H1 (cell line): ENCODE measurements at regions not wholly inside any gene's neighbourhood (a gene's known extent, or its start where the extent isn't known, plus 50 kb on each side); places are given as distances from the start of the nearest gene placed in this dataset.

ENCODE experiments used
- CTCF ChIA-PET: fragments of 300-600 bp; sonication (Branson Sonifier 250); formaldehyde crosslinking; loops from one replicate; lab custom pipeline; 2021; ENCODE audit not compliant: partially characterized antibody; lab: Charles Lee
- POLR2A ChIA-PET: fragments of 300-600 bp; sonication (Branson Sonifier 250); formaldehyde crosslinking; loops from one replicate; lab custom pipeline; 2021; ENCODE audit warnings: inconsistent platforms; ENCODE audit not compliant: partially characterized antibody; lab: Charles Lee
- DNase-seq, 2 experiments: peaks; one replicate each; pipeline versions ENCODE4 v3.0.0 to v3.0.0-alpha.2; 2010 to 2022; ENCODE audit warnings: low spot score in 2 of 2, low read depth in 1 of 2, mixed read lengths in 1 of 2
- FAIRE-seq: peaks from 2 replicates; lab custom pipeline; 2011; peaks lifted over from hg19 to GRCh38; lab: Jason Lieb, UNC
- H2AFZ ChIP-seq: 2 replicates; pipeline ENCODE4 v1.8.1; 2012; ENCODE audit warnings: low read length, inconsistent platforms
- H2AK5ac ChIP-seq: 2 replicates; pipeline ENCODE4 v1.6.1; 2013; ENCODE audit warnings: low read depth, low read length
- H2BK120ac ChIP-seq: replicated peaks from 2 replicates; pipeline ENCODE3; 2013; ENCODE audit warnings: low read depth, low read length, inconsistent platforms
- H2BK12ac ChIP-seq: 2 replicates; pipeline ENCODE4 v1.6.1; 2013; ENCODE audit warnings: low read depth, low read length
- H2BK15ac ChIP-seq: 2 replicates; pipeline ENCODE4 v1.6.1; 2013; ENCODE audit warnings: low read length
- H2BK20ac ChIP-seq: 2 replicates; pipeline ENCODE4 v1.6.1; 2013; ENCODE audit warnings: low read length
- H2BK5ac ChIP-seq: 2 replicates; pipeline ENCODE4 v1.6.1; 2013; ENCODE audit warnings: low read depth, low read length
- H3K14ac ChIP-seq: 2 replicates; pipeline ENCODE4 v1.6.1; 2013; ENCODE audit warnings: inconsistent platforms; ENCODE audit not compliant: insufficient read length
- H3K18ac ChIP-seq: 2 replicates; pipeline ENCODE4 v1.6.1; 2013; ENCODE audit warnings: low read length; ENCODE audit errors: extremely low read depth
- H3K23ac ChIP-seq: 2 replicates; pipeline ENCODE4 v1.6.1; 2013; ENCODE audit warnings: inconsistent platforms; ENCODE audit not compliant: insufficient read length
- H3K23me2 ChIP-seq: 2 replicates; pipeline ENCODE4 v1.6.1; 2013; ENCODE audit warnings: low read depth, low read length
- H3K27ac ChIP-seq: 2 replicates; pipeline ENCODE4 v1.6.1; 2011; ENCODE audit warnings: low read depth, low read length, inconsistent platforms
- H3K27me3 ChIP-seq, 4 experiments: replicated peaks in 1 of 4; 1 replicate in 1 of 4; 2 replicates in 3 of 4; pipeline versions ENCODE4 v1.6.1 to v1.8.1; 2011 to 2013; ENCODE audit warnings: low read length in 3 of 4, mild to moderate bottlenecking in 3 of 4, inconsistent platforms in 2 of 4, mixed read lengths in 2 of 4, moderate library complexity in 1 of 4; ENCODE audit not compliant: control insufficient read depth in 3 of 4, insufficient read depth in 3 of 4; ENCODE audit errors: extremely low read depth in 1 of 4
- H3K36me3 ChIP-seq, 4 experiments: 2 replicates each; pipeline versions ENCODE4 v1.6.1 to v1.8.1; 2011 to 2013; ENCODE audit warnings: mild to moderate bottlenecking in 4 of 4, low read length in 3 of 4, moderate library complexity in 2 of 4, control low read depth in 1 of 4, inconsistent platforms in 1 of 4; ENCODE audit not compliant: insufficient read depth in 4 of 4, control insufficient read depth in 2 of 4
- H3K4ac ChIP-seq: replicated peaks from 2 replicates; pipeline ENCODE3; 2013; ENCODE audit warnings: low read length, low read depth, mixed read lengths, inconsistent platforms; ENCODE audit not compliant: insufficient read length
- H3K4me1 ChIP-seq, 4 experiments: replicated peaks in 1 of 4; 1 replicate in 1 of 4; 2 replicates in 3 of 4; pipeline versions ENCODE4 v1.6.1 to v1.8.1; 2011 to 2013; ENCODE audit warnings: low read length in 3 of 4, inconsistent platforms in 2 of 4, mixed read lengths in 1 of 4; ENCODE audit not compliant: insufficient read depth in 4 of 4, control insufficient read depth in 3 of 4
- H3K4me2 ChIP-seq, 2 experiments: 2 replicates each; pipeline versions ENCODE4 v1.6.1 to v1.8.1; 2011 to 2013; ENCODE audit warnings: low read depth in 2 of 2, low read length in 2 of 2, control low read depth in 1 of 2, inconsistent platforms in 1 of 2, mild to moderate bottlenecking in 1 of 2; ENCODE audit not compliant: insufficient read depth in 1 of 2
- H3K4me3 ChIP-seq, 4 experiments: fragments of 200-600, 300-600 bp in 1 of 4; sonication (generic), shearing (Covaris generic), sonication (Bioruptor Twin) in 1 of 4; 2 replicates each; pipeline versions ENCODE4 v1.5.1 to v1.8.1; 2011 to 2016; ENCODE audit warnings: low read length in 4 of 4, low read depth in 3 of 4, control low read depth in 2 of 4, inconsistent platforms in 2 of 4, mild to moderate bottlenecking in 2 of 4, mixed read lengths in 1 of 4, moderate library complexity in 1 of 4; ENCODE audit not compliant: insufficient read depth in 2 of 4; ENCODE audit errors: extremely low read depth in 1 of 4
- H3K56ac ChIP-seq: replicated peaks from 2 replicates; pipeline ENCODE3; 2013; ENCODE audit warnings: low read depth, mild to moderate bottlenecking, mixed read lengths, low read length, inconsistent platforms; ENCODE audit not compliant: insufficient read length
- H3K79me1 ChIP-seq: 2 replicates; pipeline ENCODE4 v1.6.1; 2013; ENCODE audit warnings: low read depth, low read length, control low read depth
- H3K79me2 ChIP-seq, 2 experiments: 2 replicates each; pipeline versions ENCODE4 v1.6.1 to v1.8.1; 2012 to 2013; ENCODE audit warnings: low read length in 2 of 2, mild to moderate bottlenecking in 2 of 2, inconsistent platforms in 1 of 2; ENCODE audit not compliant: insufficient read depth in 2 of 2, control insufficient read depth in 1 of 2
- H3K9ac ChIP-seq, 4 experiments: replicated peaks in 1 of 4; 1 replicate in 1 of 4; 2 replicates in 3 of 4; pipeline versions ENCODE4 v1.6.1 to v1.8.1; 2011 to 2013; ENCODE audit warnings: low read depth in 3 of 4, low read length in 3 of 4, control low read depth in 2 of 4, mild to moderate bottlenecking in 2 of 4, moderate library complexity in 2 of 4, inconsistent platforms in 1 of 4; ENCODE audit errors: extremely low read depth in 1 of 4
- H3K9me3 ChIP-seq, 2 experiments: 2 replicates each; pipeline versions ENCODE4 v1.6.1 to v1.8.1; 2012 to 2013; ENCODE audit warnings: mild to moderate bottlenecking in 2 of 2, moderate library complexity in 2 of 2, control low read depth in 1 of 2, inconsistent platforms in 1 of 2, low read depth in 1 of 2, low read length in 1 of 2, mixed read lengths in 1 of 2; ENCODE audit not compliant: insufficient read depth in 2 of 2
- H4K20me1 ChIP-seq, 2 experiments: replicated peaks in 1 of 2; 2 replicates each; pipeline versions ENCODE3 to v1.8.1; 2011 to 2013; ENCODE audit warnings: inconsistent platforms in 2 of 2, low read length in 2 of 2, mild to moderate bottlenecking in 1 of 2; ENCODE audit not compliant: insufficient read depth in 2 of 2, control insufficient read depth in 1 of 2
- H4K5ac ChIP-seq: 2 replicates; pipeline ENCODE4 v1.6.1; 2013; ENCODE audit warnings: low read length, low read depth, mixed read lengths, inconsistent platforms; ENCODE audit not compliant: insufficient read length
- H4K8ac ChIP-seq: 2 replicates; pipeline ENCODE4 v1.8.0; 2013; ENCODE audit warnings: mild to moderate bottlenecking, moderate library complexity, low read length, inconsistent platforms; ENCODE audit not compliant: insufficient read depth; ENCODE audit errors: extremely low read depth
- H4K91ac ChIP-seq: replicated peaks from 2 replicates; pipeline ENCODE3; 2013; ENCODE audit warnings: low read length, mixed read lengths, inconsistent platforms; ENCODE audit not compliant: insufficient read length
- ASH2L ChIP-seq: fragments of 200-600, 300-600 bp; sonication (generic); IDR thresholded peaks from one replicate; pipeline ENCODE4 v1.7.1; 2017; ENCODE audit warnings: low read length
- BACH1 ChIP-seq: IDR thresholded peaks from 2 replicates; pipeline ENCODE4 v1.6.1; 2012; ENCODE audit warnings: low read length, improper control_type of control experiment
- EGR1 ChIP-seq: IDR thresholded peaks from 2 replicates; pipeline ENCODE4 v1.6.1; 2011; ENCODE audit warnings: low read depth, low read length, borderline replicate concordance
- EP300 ChIP-seq, 2 experiments: IDR thresholded peaks; 1 replicate in 1 of 2; 2 replicates in 1 of 2; pipeline ENCODE4 v1.6.1; 2011 to 2012; ENCODE audit warnings: low read depth in 2 of 2, low read length in 2 of 2, mild to moderate bottlenecking in 2 of 2, borderline replicate concordance in 1 of 2, inconsistent platforms in 1 of 2, moderate library complexity in 1 of 2
- EZH2 ChIP-seq: fragments of 200-600 bp; sonication (generic); IDR thresholded peaks from 2 replicates; pipeline ENCODE4 v1.7.1; 2012; ENCODE audit warnings: low read depth, mild to moderate bottlenecking, moderate library complexity, low read length, inconsistent platforms; ENCODE audit not compliant: severe bottlenecking
- FOSL1 ChIP-seq: IDR thresholded peaks from 2 replicates; pipeline ENCODE4 v1.6.1; 2011; ENCODE audit warnings: mild to moderate bottlenecking, low read depth, low read length, moderate library complexity; ENCODE audit not compliant: insufficient read depth
- GABPA ChIP-seq: IDR thresholded peaks from 2 replicates; pipeline ENCODE4 v1.6.1; 2011; ENCODE audit warnings: mild to moderate bottlenecking, low read length, moderate library complexity, borderline replicate concordance; ENCODE audit not compliant: insufficient read depth
- HDAC2 ChIP-seq, 2 experiments: fragments of 300-600 bp in 1 of 2; sonication (generic) in 1 of 2; IDR thresholded peaks; 2 replicates each; pipeline ENCODE4 v1.6.1; 2011 to 2012; ENCODE audit warnings: low read depth in 2 of 2, low read length in 2 of 2, mild to moderate bottlenecking in 2 of 2, moderate library complexity in 2 of 2, borderline replicate concordance in 1 of 2, inconsistent platforms in 1 of 2
- POLR2AphosphoS5 ChIP-seq: IDR thresholded peaks from 2 replicates; pipeline ENCODE4 v1.6.1; 2011; ENCODE audit warnings: low read depth, low read length
- POU5F1 ChIP-seq: IDR thresholded peaks from 2 replicates; pipeline ENCODE4 v1.6.1; 2011; ENCODE audit warnings: low read depth, mild to moderate bottlenecking, low read length, moderate library complexity
- TAF7 ChIP-seq: optimal IDR thresholded peaks from 2 replicates; pipeline ENCODE3; 2011; ENCODE audit warnings: low read depth, mild to moderate bottlenecking, inconsistent platforms, low read length, moderate library complexity, borderline replicate concordance
- WGBS, 2 experiments: shearing (Covaris generic) in 1 of 2; methylation state at CpG; one replicate each; pipeline versions ENCODE4 v1.1.6 to v1.1.7; 2013 to 2015; ENCODE audit warnings: low lambda C conversion rate in 2 of 2, mixed read lengths in 2 of 2, inconsistent platforms in 1 of 2, low coverage in 1 of 2, missing lambda C conversion rate in 1 of 2; ENCODE audit not compliant: insufficient replicate concordance in 2 of 2, insufficient coverage in 1 of 2, insufficient read length in 1 of 2; ENCODE audit errors: extremely low coverage in 1 of 2, missing lambda C conversion rate in 1 of 2; 5-methylcytosine and 5-hydroxymethylcytosine counted together
- TF ChIP-seq, protein P1 (sequence below): IDR thresholded peaks from 2 replicates; pipeline ENCODE4 v1.6.1; 2012; ENCODE audit warnings: inconsistent platforms
- TF ChIP-seq, protein P2 (sequence below): IDR thresholded peaks from 2 replicates; pipeline ENCODE4 v1.6.1; 2012; ENCODE audit warnings: inconsistent platforms

DNA sequence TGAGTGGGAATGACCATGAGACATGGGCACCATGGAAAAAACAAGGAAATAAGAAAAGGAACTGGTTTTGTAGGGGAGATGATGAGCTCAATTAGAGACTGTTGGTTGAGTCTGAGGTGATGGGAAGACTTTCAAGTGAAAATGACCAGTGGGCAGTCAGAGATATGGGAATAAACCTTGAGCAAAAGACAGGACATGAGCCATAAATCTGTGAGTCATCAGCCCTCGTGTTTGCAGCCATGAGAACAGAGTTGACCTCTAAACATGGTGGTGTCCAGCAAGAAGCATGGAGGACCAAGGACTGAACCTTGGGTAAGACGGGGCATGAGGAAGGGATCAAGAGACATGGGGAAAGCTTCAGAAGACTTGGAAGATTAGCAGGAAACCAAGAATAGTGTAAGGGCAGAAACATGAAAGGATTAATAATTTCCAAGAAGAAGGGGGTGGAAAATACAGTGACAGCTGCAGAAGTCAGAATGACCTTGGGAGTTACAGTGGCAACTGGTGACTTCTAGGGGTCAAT is 280.6 kb upstream of the PRDM1 start:
- no peak for FAIRE-seq
- no peak overlapping the region for H3K14ac ChIP-seq

More for the DNA sequence above, 280.6 kb upstream of the PRDM1 start:
- CTCF ChIA-PET: no interaction called here
- no peaks in the 10 kb centered on the region for H3K36me3 ChIP-seq
- H4K91ac ChIP-seq: no peak overlapping the region
- H3K9me3 ChIP-seq: no peaks in the 10 kb centered on the region
- no peak overlapping the region for H2BK120ac ChIP-seq
- H3K18ac ChIP-seq: no peak overlapping the region
- H3K56ac ChIP-seq: no peak overlapping the region
- no peaks in the 10 kb centered on the region; a peak in 1 of 7 replicates for H3K4me1 ChIP-seq
- no peaks in the 10 kb centered on the region for H4K20me1 ChIP-seq
- no peak overlapping the region for H3K9ac ChIP-seq
- TF ChIP-seq TAF7: no peak
- TF ChIP-seq EP300 (IDR thresholded peaks at IDR 0.05; ENCODE audit: borderline replicate concordance in 1 of 2, low read depth in 2 of 2, low read length in 2 of 2): no peak
- TF ChIP-seq POLR2AphosphoS5: no peak
- no peak for TF ChIP-seq HDAC2 (IDR thresholded peaks at IDR 0.05; ENCODE audit: borderline replicate concordance in 1 of 2, low read depth in 2 of 2, low read length in 2 of 2)
- TF ChIP-seq POU5F1: no peak
- TF ChIP-seq, protein P1, sequence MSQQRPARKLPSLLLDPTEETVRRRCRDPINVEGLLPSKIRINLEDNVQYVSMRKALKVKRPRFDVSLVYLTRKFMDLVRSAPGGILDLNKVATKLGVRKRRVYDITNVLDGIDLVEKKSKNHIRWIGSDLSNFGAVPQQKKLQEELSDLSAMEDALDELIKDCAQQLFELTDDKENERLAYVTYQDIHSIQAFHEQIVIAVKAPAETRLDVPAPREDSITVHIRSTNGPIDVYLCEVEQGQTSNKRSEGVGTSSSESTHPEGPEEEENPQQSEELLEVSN: no peak
- TF ChIP-seq EZH2: no peak
- TF ChIP-seq ASH2L: no peak
- TF ChIP-seq, protein P2, sequence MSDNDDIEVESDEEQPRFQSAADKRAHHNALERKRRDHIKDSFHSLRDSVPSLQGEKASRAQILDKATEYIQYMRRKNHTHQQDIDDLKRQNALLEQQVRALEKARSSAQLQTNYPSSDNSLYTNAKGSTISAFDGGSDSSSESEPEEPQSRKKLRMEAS: no peak
- no peak for TF ChIP-seq GABPA
- no peak for TF ChIP-seq FOSL1
- TF ChIP-seq EGR1: no peak
- no peak for TF ChIP-seq BACH1
- TF ChIP-seq, all 59 proteins: peak for 0
- Histone ChIP-seq H3K23me2 (no peaks in the 10 kb centered on the region; the same call in 1 of the 2 replicates), H3K79me1 (no peaks in the 10 kb centered on the region), H3K4ac (no peak overlapping the region), H3K27me3 (no peaks in the 10 kb centered on the region), H4K8ac (no peak overlapping the region), H2AK5ac (no peak overlapping the region), H4K5ac (no peak overlapping the region), H3K79me2 (no peaks in the 10 kb centered on the region; a peak in 1 of 4 replicates), H2BK5ac (no peak overlapping the region), H2BK20ac (no peak overlapping the region), H2BK12ac (no peak overlapping the region), H3K4me3 (no peak overlapping the region), H2BK15ac (no peak overlapping the region), H3K23ac (no peak overlapping the region), H3K27ac (no peak overlapping the region), H2AFZ (no peak overlapping the region), H3K4me2 (no peak overlapping the region)
- no peak for DNase-seq
- 81% methylated on average over 2 of the region's 2 CpGs; no CpG with 5 or more reads in 1 of the 2 experiments for WGBS, 2 experiments
- POLR2A ChIA-PET: no interaction called here
